DOHH2 (cell line): ENCODE measurements at regions not wholly inside any gene's neighbourhood (a gene's known extent, or its start where the extent isn't known, plus 50 kb on each side); places are given as distances from the start of the nearest gene placed in this dataset.

Source experiments
- H3F3A ChIP-seq: fragments of 200-600 bp; sonication (generic), shearing (Covaris generic); 2 replicates; pipeline ENCODE4 v1.6.0; 2016; ENCODE audit warnings: antibody characterized with exemption, mild to moderate bottlenecking; ENCODE audit not compliant: control insufficient read depth, insufficient read depth
- H3K27ac ChIP-seq: fragments of 200-600 bp; sonication (generic); 2 replicates; pipeline ENCODE4 v1.5.1; 2014; ENCODE audit warnings: low read depth, mild to moderate bottlenecking, low read length, moderate library complexity
- H3K27me3 ChIP-seq: fragments of 200-600 bp; sonication (generic); 2 replicates; pipeline ENCODE4 v1.6.1; 2014; ENCODE audit warnings: mild to moderate bottlenecking, low read length, mixed read lengths; ENCODE audit not compliant: control insufficient read depth
- H3K36me3 ChIP-seq: fragments of 200-600 bp; sonication (generic); 2 replicates; pipeline ENCODE4 v1.6.1; 2014; ENCODE audit warnings: mild to moderate bottlenecking, low read length, moderate library complexity, mixed read lengths; ENCODE audit not compliant: control insufficient read depth
- H3K4me1 ChIP-seq: fragments of 200-600 bp; sonication (generic); 2 replicates; pipeline ENCODE4 v1.6.1; 2014; ENCODE audit warnings: mild to moderate bottlenecking, low read length, mixed read lengths; ENCODE audit not compliant: control insufficient read depth
- H3K4me2 ChIP-seq: fragments of 200-600 bp; sonication (generic); 2 replicates; pipeline ENCODE4 v1.6.0; 2014; ENCODE audit warnings: mild to moderate bottlenecking, low read length, moderate library complexity
- H3K4me3 ChIP-seq: fragments of 200-600 bp; sonication (generic); 2 replicates; pipeline ENCODE4 v1.5.1; 2014; ENCODE audit warnings: mild to moderate bottlenecking, low read length, mixed read lengths
- H3K79me2 ChIP-seq: fragments of 200-600 bp; sonication (generic); 2 replicates; pipeline ENCODE4 v1.6.1; 2014; ENCODE audit warnings: mild to moderate bottlenecking, low read length, mixed read lengths; ENCODE audit not compliant: control insufficient read depth
- H3K9me2 ChIP-seq: fragments of 200-600 bp; sonication (generic); replicated peaks from 2 replicates; pipeline ENCODE4 v1.6.1; 2014; ENCODE audit warnings: mild to moderate bottlenecking, low read length, mixed read lengths; ENCODE audit not compliant: control insufficient read depth
- H3K9me3 ChIP-seq: fragments of 200-600 bp; sonication (generic); 2 replicates; pipeline ENCODE4 v1.6.1; 2014; ENCODE audit warnings: antibody characterized with exemption, low read length, mixed read lengths; ENCODE audit not compliant: control insufficient read depth, insufficient read depth
- H4K20me1 ChIP-seq: fragments of 200-600 bp; sonication (generic); 2 replicates; pipeline ENCODE4 v1.6.0; 2014; ENCODE audit warnings: low read depth, mild to moderate bottlenecking, antibody characterized with exemption, low read length, moderate library complexity; ENCODE audit not compliant: control insufficient read depth, insufficient read depth
- CTCF ChIP-seq: fragments of 200-600 bp; sonication (generic); IDR thresholded peaks from one replicate; pipeline ENCODE4 v1.5.1; 2014; ENCODE audit warnings: antibody characterized with exemption, mild to moderate bottlenecking, low read depth, low read length; ENCODE audit not compliant: poor library complexity, severe bottlenecking
- EZH2phosphoT487 ChIP-seq: fragments of 200-600 bp; sonication (generic); IDR thresholded peaks from 2 replicates; pipeline ENCODE4 v1.6.1; 2017; ENCODE audit warnings: borderline replicate concordance, mild to moderate bottlenecking, antibody characterized with exemption, low read length, moderate library complexity, mixed read lengths

DNA sequence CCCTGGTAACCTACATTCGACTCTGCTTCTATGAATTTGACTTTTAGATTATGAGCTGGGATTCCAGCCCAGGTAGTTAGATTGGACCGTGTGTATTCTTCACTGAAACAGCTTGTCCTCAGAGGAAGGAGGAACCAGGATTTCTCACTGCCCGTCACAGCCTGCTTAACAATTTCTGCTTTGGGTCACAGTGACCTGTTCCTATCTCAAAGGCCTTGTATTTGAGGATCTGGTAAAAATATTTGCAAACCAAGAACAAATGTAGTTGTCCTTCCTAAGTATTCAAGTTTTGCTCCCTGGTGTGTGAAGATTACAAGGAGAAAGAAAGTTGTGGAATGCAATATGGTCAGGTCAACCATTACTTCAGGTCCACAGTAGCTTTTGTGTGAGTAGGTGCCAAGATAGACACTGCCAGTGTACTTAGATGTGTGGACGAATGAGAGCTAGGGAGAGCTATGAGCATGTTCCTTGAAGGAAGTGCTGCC is 55.1 kb downstream of the KIF4B start:
- Histone ChIP-seq H3K9me3 (no peaks in the 10 kb centered on the region), H3F3A (no peaks in the 10 kb centered on the region), H3K4me3 (no peak overlapping the region), H3K27ac (no peak overlapping the region), H3K4me2 (no peak overlapping the region), H3K4me1 (no peaks in the 10 kb centered on the region), H3K36me3 (no peaks in the 10 kb centered on the region), H3K9me2 (no peaks in the 10 kb centered on the region), H3K79me2 (no peaks in the 10 kb centered on the region), H4K20me1 (no peaks in the 10 kb centered on the region), H3K27me3 (0 out of 2 replicates have a peak, but pooled peaks cover 3% of the 10 kb centered on the region)
- TF ChIP-seq EZH2phosphoT487 (no peak), CTCF (no peak)

DNA sequence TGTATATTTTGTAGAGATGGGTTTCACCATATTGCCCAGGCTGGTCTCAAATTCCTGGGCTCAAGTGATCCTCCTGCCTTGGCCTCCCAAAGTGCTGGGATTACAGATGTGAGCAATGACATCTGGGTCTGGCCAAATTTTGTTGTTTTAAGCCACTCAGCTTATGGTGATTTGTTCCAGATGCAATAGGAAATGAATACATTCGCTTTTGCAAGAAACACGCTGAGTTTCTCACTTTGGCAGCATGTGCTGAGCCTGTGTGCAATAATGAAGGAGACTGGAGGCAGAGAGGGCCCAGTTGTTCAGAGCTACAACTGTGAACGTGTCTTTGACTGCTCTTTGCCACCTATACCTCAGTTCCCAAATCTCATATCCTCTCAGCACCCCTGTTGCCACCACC is 56.4 kb downstream of the KIF4B start:
- no peaks in the 10 kb centered on the region for H3K27me3 ChIP-seq
- no peaks in the 10 kb centered on the region for H3F3A ChIP-seq
- no peak overlapping the region for H3K4me3 ChIP-seq
- no peaks in the 10 kb centered on the region for H3K9me2 ChIP-seq
- no peak for TF ChIP-seq EZH2phosphoT487
- TF ChIP-seq CTCF, result no peak
- H3K9me3 ChIP-seq, result no peaks in the 10 kb centered on the region
- no peaks in the 10 kb centered on the region for H4K20me1 ChIP-seq
- H3K27ac ChIP-seq, result no peak overlapping the region
- H3K4me1 ChIP-seq, result no peaks in the 10 kb centered on the region
- H3K79me2 ChIP-seq, result no peaks in the 10 kb centered on the region
- H3K36me3 ChIP-seq, result no peaks in the 10 kb centered on the region
- no peak overlapping the region for H3K4me2 ChIP-seq

GRCh38 chr5:155070781-155071180 is 57.2 kb downstream of the KIF4B start:
- H3K27me3 ChIP-seq, result no peaks in the 10 kb centered on the region
- no peaks in the 10 kb centered on the region for H3K9me3 ChIP-seq
- H3K9me2 ChIP-seq, result no peaks in the 10 kb centered on the region

More at GRCh38 chr5:155070781-155071180, 57.2 kb downstream of the KIF4B start:
- H3K27ac ChIP-seq, result no peak overlapping the region
- no peaks in the 10 kb centered on the region for H3K79me2 ChIP-seq
- no peak overlapping the region for H3K4me2 ChIP-seq
- no peak overlapping the region for H3K4me3 ChIP-seq
- TF ChIP-seq CTCF (no peak), EZH2phosphoT487 (no peak)
- no peaks in the 10 kb centered on the region for H3F3A ChIP-seq
- H4K20me1 ChIP-seq, result no peaks in the 10 kb centered on the region
- no peaks in the 10 kb centered on the region for H3K4me1 ChIP-seq
- no peaks in the 10 kb centered on the region for H3K36me3 ChIP-seq
